ENCODE measurements at regions not wholly inside any gene's neighbourhood (a gene's known extent, or its start where the extent isn't known, plus 50 kb on each side); places are given as distances from the start of the nearest gene placed in this dataset.

- no peak overlapping the region for H3K4me3 Mint-ChIP-seq
- Histone ChIP-seq H3K27me3 (ENCODE audit: insufficient read depth) (no peaks in the 10 kb centered on the region), H3K4me1 (ENCODE audit: insufficient read depth) (no peaks in the 10 kb centered on the region), H3K36me3 (ENCODE audit: insufficient read depth) (no peaks in the 10 kb centered on the region), H2AFZ (no peak overlapping the region), H3K79me2 (replicated peaks; ENCODE audit: insufficient read depth) (no peaks in the 10 kb centered on the region), H3K4me3 (no peak overlapping the region), H3K9me2 (ENCODE audit: insufficient read depth) (no peaks in the 10 kb centered on the region), H4K20me1 (replicated peaks; ENCODE audit: insufficient read depth) (no peaks in the 10 kb centered on the region), H3F3A (replicated peaks; ENCODE audit: low read depth) (no peaks in the 10 kb centered on the region), H3K4me2 (no peak overlapping the region), H3K27ac (ENCODE audit: low read depth) (no peak overlapping the region)
- ATAC-seq = no peak
- H3K4me1 Mint-ChIP-seq = no peaks in the 10 kb centered on the region
- peaks cover 7% of the 10 kb centered on the region; the same call in 2 of the 3 replicates for H3K36me3 Mint-ChIP-seq (ENCODE audit: low read depth)
- no peak for TF ChIP-seq EZH2phosphoT487 (IDR thresholded peaks at IDR 0.05; ENCODE audit: unreplicated experiment)
- no peak for TF ChIP-seq ETS1 (IDR thresholded peaks at IDR 0.05)
- no peak for TF ChIP-seq ZNF462 (CRISPR knock-in tag; IDR thresholded peaks at IDR 0.05)
- no peak for TF ChIP-seq EZH2 (IDR thresholded peaks at IDR 0.05; ENCODE audit: low read depth, unreplicated experiment)
- no peak for TF ChIP-seq ZNF331 (CRISPR knock-in tag; IDR thresholded peaks at IDR 0.05; ENCODE audit: low read depth)
- TF ChIP-seq STAT1 (IDR thresholded peaks at IDR 0.05; ENCODE audit: unreplicated experiment) = no peak
- no peak for TF ChIP-seq REST (IDR thresholded peaks at IDR 0.05; ENCODE audit: unreplicated experiment)
- TF ChIP-seq JUNB (IDR thresholded peaks at IDR 0.05; ENCODE audit: unreplicated experiment) = no peak
- TF ChIP-seq CREB1 (CRISPR knock-in tag; IDR thresholded peaks at IDR 0.05; ENCODE audit: low read depth) = no peak
- no peak for TF ChIP-seq ZNF114 (CRISPR knock-in tag; IDR thresholded peaks at IDR 0.05)
- TF ChIP-seq CTCF (conservative IDR thresholded peaks at IDR 0.05; ENCODE audit: low read depth in 2 of 2) = no peak
- TF ChIP-seq POLR2AphosphoS5 (IDR thresholded peaks at IDR 0.05; ENCODE audit: low read depth) = no peak
- no peak for TF ChIP-seq NANOG (IDR thresholded peaks at IDR 0.05; ENCODE audit: borderline replicate concordance)
- no peak for DNase-seq (ENCODE audit: low spot score)
- no peak overlapping the region for H3K27ac Mint-ChIP-seq
- H3K9me3 Mint-ChIP-seq = peaks cover 3% of the 10 kb centered on the region; the same call in 2 of the 3 replicates
- no peaks in the 10 kb centered on the region for H3K27me3 Mint-ChIP-seq (ENCODE audit: insufficient read depth, low read depth, poor library complexity)
Observed at GRCh38 chrY:15325201-15325600, 800.9 kb downstream of the NLGN4Y start.
